DOHH2 (cell line): ENCODE measurements at regions not wholly inside any gene's neighbourhood (a gene's known extent, or its start where the extent isn't known, plus 50 kb on each side); places are given as distances from the start of the nearest gene placed in this dataset.
A peak's percentile ranks its signal among the peaks of the same experiment; 100 is the strongest.

Source experiments
- H3F3A ChIP-seq: fragments of 200-600 bp; sonication (generic), shearing (Covaris generic); 2 replicates; pipeline ENCODE4 v1.6.0; 2016; ENCODE audit warnings: antibody characterized with exemption, mild to moderate bottlenecking; ENCODE audit not compliant: control insufficient read depth, insufficient read depth
- H3K27ac ChIP-seq: fragments of 200-600 bp; sonication (generic); 2 replicates; pipeline ENCODE4 v1.5.1; 2014; ENCODE audit warnings: low read depth, mild to moderate bottlenecking, low read length, moderate library complexity
- H3K27me3 ChIP-seq: fragments of 200-600 bp; sonication (generic); 2 replicates; pipeline ENCODE4 v1.6.1; 2014; ENCODE audit warnings: mild to moderate bottlenecking, low read length, mixed read lengths; ENCODE audit not compliant: control insufficient read depth
- H3K36me3 ChIP-seq: fragments of 200-600 bp; sonication (generic); 2 replicates; pipeline ENCODE4 v1.6.1; 2014; ENCODE audit warnings: mild to moderate bottlenecking, low read length, moderate library complexity, mixed read lengths; ENCODE audit not compliant: control insufficient read depth
- H3K4me1 ChIP-seq: fragments of 200-600 bp; sonication (generic); 2 replicates; pipeline ENCODE4 v1.6.1; 2014; ENCODE audit warnings: mild to moderate bottlenecking, low read length, mixed read lengths; ENCODE audit not compliant: control insufficient read depth
- H3K4me2 ChIP-seq: fragments of 200-600 bp; sonication (generic); 2 replicates; pipeline ENCODE4 v1.6.0; 2014; ENCODE audit warnings: mild to moderate bottlenecking, low read length, moderate library complexity
- H3K4me3 ChIP-seq: fragments of 200-600 bp; sonication (generic); 2 replicates; pipeline ENCODE4 v1.5.1; 2014; ENCODE audit warnings: mild to moderate bottlenecking, low read length, mixed read lengths
- H3K79me2 ChIP-seq: fragments of 200-600 bp; sonication (generic); 2 replicates; pipeline ENCODE4 v1.6.1; 2014; ENCODE audit warnings: mild to moderate bottlenecking, low read length, mixed read lengths; ENCODE audit not compliant: control insufficient read depth
- H3K9me2 ChIP-seq: fragments of 200-600 bp; sonication (generic); replicated peaks from 2 replicates; pipeline ENCODE4 v1.6.1; 2014; ENCODE audit warnings: mild to moderate bottlenecking, low read length, mixed read lengths; ENCODE audit not compliant: control insufficient read depth
- H3K9me3 ChIP-seq: fragments of 200-600 bp; sonication (generic); 2 replicates; pipeline ENCODE4 v1.6.1; 2014; ENCODE audit warnings: antibody characterized with exemption, low read length, mixed read lengths; ENCODE audit not compliant: control insufficient read depth, insufficient read depth
- H4K20me1 ChIP-seq: fragments of 200-600 bp; sonication (generic); 2 replicates; pipeline ENCODE4 v1.6.0; 2014; ENCODE audit warnings: low read depth, mild to moderate bottlenecking, antibody characterized with exemption, low read length, moderate library complexity; ENCODE audit not compliant: control insufficient read depth, insufficient read depth
- CTCF ChIP-seq: fragments of 200-600 bp; sonication (generic); IDR thresholded peaks from one replicate; pipeline ENCODE4 v1.5.1; 2014; ENCODE audit warnings: antibody characterized with exemption, mild to moderate bottlenecking, low read depth, low read length; ENCODE audit not compliant: poor library complexity, severe bottlenecking
- EZH2phosphoT487 ChIP-seq: fragments of 200-600 bp; sonication (generic); IDR thresholded peaks from 2 replicates; pipeline ENCODE4 v1.6.1; 2017; ENCODE audit warnings: borderline replicate concordance, mild to moderate bottlenecking, antibody characterized with exemption, low read length, moderate library complexity, mixed read lengths

GRCh38 chr14:38125481-38126037 is 82.1 kb upstream of the SSTR1 start:
- Histone ChIP-seq H3K4me1 (peaks cover 98% of the 10 kb centered on the region), H3K4me2 (peak overlapping the region; percentile 80), H3K79me2 (no peaks in the 10 kb centered on the region), H3F3A (peaks cover 36% of the 10 kb centered on the region), H3K9me2 (no peaks in the 10 kb centered on the region), H3K36me3 (peaks cover 84% of the 10 kb centered on the region), H3K27me3 (no peaks in the 10 kb centered on the region), H3K27ac (peak overlapping the region; percentile 92), H4K20me1 (no peaks in the 10 kb centered on the region), H3K4me3 (peak overlapping the region; percentile 62), H3K9me3 (peaks cover 25% of the 10 kb centered on the region)
- TF ChIP-seq EZH2phosphoT487 (no peak), CTCF (no peak)

GRCh38 chr14:38127356-38127755 is 80.3 kb upstream of the SSTR1 start:
- H4K20me1 ChIP-seq, result no peaks in the 10 kb centered on the region
- peak overlapping the region; percentile 80 for H3K4me2 ChIP-seq
- no peaks in the 10 kb centered on the region for H3K79me2 ChIP-seq
- peak overlapping the region; percentile 62 for H3K4me3 ChIP-seq
- TF ChIP-seq CTCF, result no peak
- TF ChIP-seq EZH2phosphoT487, result no peak
- no peaks in the 10 kb centered on the region for H3K9me2 ChIP-seq
- peaks cover 81% of the 10 kb centered on the region for H3K36me3 ChIP-seq
- peaks cover 90% of the 10 kb centered on the region for H3K4me1 ChIP-seq
- peaks cover 36% of the 10 kb centered on the region for H3F3A ChIP-seq
- H3K27ac ChIP-seq, result peak overlapping the region; percentile 92
- H3K27me3 ChIP-seq, result no peaks in the 10 kb centered on the region
- H3K9me3 ChIP-seq, result peaks cover 37% of the 10 kb centered on the region

- Histone ChIP-seq H3F3A (peaks cover 36% of the 10 kb centered on the region), H4K20me1 (no peaks in the 10 kb centered on the region), H3K79me2 (no peaks in the 10 kb centered on the region), H3K27me3 (no peaks in the 10 kb centered on the region), H3K4me1 (peaks cover 85% of the 10 kb centered on the region), H3K36me3 (peaks cover 77% of the 10 kb centered on the region), H3K9me2 (no peaks in the 10 kb centered on the region), H3K4me3 (peak overlapping the region; percentile 62), H3K9me3 (peaks cover 37% of the 10 kb centered on the region), H3K27ac (peak overlapping the region; percentile 92), H3K4me2 (peak overlapping the region; percentile 80)
- no peak for TF ChIP-seq CTCF
Measured at GRCh38 chr14:38127784-38128183, 79.9 kb upstream of the SSTR1 start.
